ENCODE measurements at regions not wholly inside any gene's neighbourhood (a gene's known extent, or its start where the extent isn't known, plus 50 kb on each side); places are given as distances from the start of the nearest gene placed in this dataset.

- DNase-seq (no peak), ATAC-seq (no peak)
Measured at GRCh38 chr12:30120522-30120921, 336.8 kb upstream of the TMTC1 start.

GRCh38 chr12:30117483-30117882 is 333.7 kb upstream of the TMTC1 start:
- no peak for TF ChIP-seq CTCF (IDR thresholded peaks at IDR 0.05)
- Histone ChIP-seq H3K27ac (no peak overlapping the region), H3K27me3 (ENCODE audit: low read depth) (no peaks in the 10 kb centered on the region), H3K36me3 (no peaks in the 10 kb centered on the region), H3K4me1 (no peaks in the 10 kb centered on the region), H3K9me3 (no peaks in the 10 kb centered on the region), H3K4me3 (no peak overlapping the region)
- intact Hi-C loops (cut with DNase I): no loop called here
- ATAC-seq (no peak), DNase-seq (no peak)

More at GRCh38 chr12:30120522-30120921, 336.8 kb upstream of the TMTC1 start:
- Histone ChIP-seq H3K27me3 (ENCODE audit: low read depth) (no peaks in the 10 kb centered on the region), H3K36me3 (no peaks in the 10 kb centered on the region), H3K9me3 (no peaks in the 10 kb centered on the region), H3K27ac (no peak overlapping the region), H3K4me1 (no peaks in the 10 kb centered on the region), H3K4me3 (no peak overlapping the region)
- TF ChIP-seq CTCF (IDR thresholded peaks at IDR 0.05): no peak
- intact Hi-C loops (cut with DNase I): no loop called here

- Histone ChIP-seq H3K9me3 (no peaks in the 10 kb centered on the region), H3K27ac (no peak overlapping the region), H3K4me3 (no peak overlapping the region), H3K36me3 (no peaks in the 10 kb centered on the region), H3K4me1 (no peaks in the 10 kb centered on the region), H3K27me3 (ENCODE audit: low read depth) (no peaks in the 10 kb centered on the region)
- no peak for ATAC-seq
- intact Hi-C loops (cut with DNase I): no loop called here
- no peak for TF ChIP-seq CTCF (IDR thresholded peaks at IDR 0.05)
- no peak for DNase-seq
Measured at GRCh38 chr12:30111719-30112118, 328.0 kb upstream of the TMTC1 start.

GRCh38 chr12:30110958-30111586 is 327.3 kb upstream of the TMTC1 start:
- no peaks in the 10 kb centered on the region for H3K9me3 ChIP-seq
- ATAC-seq (no peak), DNase-seq (no peak)
- no peaks in the 10 kb centered on the region for H3K36me3 ChIP-seq
- intact Hi-C loops (cut with DNase I): no loop called here
- no peak overlapping the region for H3K4me3 ChIP-seq
- no peak overlapping the region for H3K27ac ChIP-seq
- no peaks in the 10 kb centered on the region for H3K27me3 ChIP-seq (ENCODE audit: low read depth)
- TF ChIP-seq CTCF (IDR thresholded peaks at IDR 0.05): no peak
- no peaks in the 10 kb centered on the region for H3K4me1 ChIP-seq

- Histone ChIP-seq H3K9me3 (no peaks in the 10 kb centered on the region), H3K4me3 (no peak overlapping the region), H3K4me1 (no peaks in the 10 kb centered on the region), H3K27ac (no peak overlapping the region), H3K36me3 (no peaks in the 10 kb centered on the region), H3K27me3 (ENCODE audit: low read depth) (no peaks in the 10 kb centered on the region)
- no peak for TF ChIP-seq CTCF (IDR thresholded peaks at IDR 0.05)
- DNase-seq (no peak), ATAC-seq (no peak)
- intact Hi-C loops (cut with DNase I): no loop called here
Measured at GRCh38 chr12:30110498-30110897, 326.8 kb upstream of the TMTC1 start.

Measured in lower lobe of right lung (tissue), 2 donors.